ENCODE measurements at regions not wholly inside any gene's neighbourhood (a gene's known extent, or its start where the extent isn't known, plus 50 kb on each side); places are given as distances from the start of the nearest gene placed in this dataset.

DNA sequence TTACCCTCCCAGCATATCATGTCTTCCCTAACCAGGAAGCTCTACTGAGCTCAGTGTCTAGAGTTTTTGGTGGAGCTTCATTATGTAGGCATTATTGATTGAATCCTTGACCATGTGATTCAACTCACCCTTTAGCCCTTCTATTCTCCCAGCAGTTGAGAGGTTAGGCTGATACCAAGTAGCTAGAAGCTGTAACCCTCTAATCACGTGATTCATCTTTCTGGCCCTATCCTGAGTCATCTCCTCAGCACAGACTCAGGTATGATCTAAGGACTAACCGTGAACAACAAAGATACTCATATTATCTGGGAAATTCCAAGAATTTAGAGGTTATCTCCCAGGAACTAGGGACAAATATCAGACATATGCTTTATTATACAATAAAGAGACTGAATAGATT is 625.5 kb downstream of the JRKL start:
- TF ChIP-seq, protein P1, sequence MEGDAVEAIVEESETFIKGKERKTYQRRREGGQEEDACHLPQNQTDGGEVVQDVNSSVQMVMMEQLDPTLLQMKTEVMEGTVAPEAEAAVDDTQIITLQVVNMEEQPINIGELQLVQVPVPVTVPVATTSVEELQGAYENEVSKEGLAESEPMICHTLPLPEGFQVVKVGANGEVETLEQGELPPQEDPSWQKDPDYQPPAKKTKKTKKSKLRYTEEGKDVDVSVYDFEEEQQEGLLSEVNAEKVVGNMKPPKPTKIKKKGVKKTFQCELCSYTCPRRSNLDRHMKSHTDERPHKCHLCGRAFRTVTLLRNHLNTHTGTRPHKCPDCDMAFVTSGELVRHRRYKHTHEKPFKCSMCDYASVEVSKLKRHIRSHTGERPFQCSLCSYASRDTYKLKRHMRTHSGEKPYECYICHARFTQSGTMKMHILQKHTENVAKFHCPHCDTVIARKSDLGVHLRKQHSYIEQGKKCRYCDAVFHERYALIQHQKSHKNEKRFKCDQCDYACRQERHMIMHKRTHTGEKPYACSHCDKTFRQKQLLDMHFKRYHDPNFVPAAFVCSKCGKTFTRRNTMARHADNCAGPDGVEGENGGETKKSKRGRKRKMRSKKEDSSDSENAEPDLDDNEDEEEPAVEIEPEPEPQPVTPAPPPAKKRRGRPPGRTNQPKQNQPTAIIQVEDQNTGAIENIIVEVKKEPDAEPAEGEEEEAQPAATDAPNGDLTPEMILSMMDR (IDR thresholded peaks at IDR 0.05; ENCODE audit: insufficient read depth, low read depth, low read length), result no peak
- DNase-seq (ENCODE audit: low read depth), result no peak
- H3K4me3 ChIP-seq (ENCODE audit: low read depth, low read length), result no peak overlapping the region

DNA sequence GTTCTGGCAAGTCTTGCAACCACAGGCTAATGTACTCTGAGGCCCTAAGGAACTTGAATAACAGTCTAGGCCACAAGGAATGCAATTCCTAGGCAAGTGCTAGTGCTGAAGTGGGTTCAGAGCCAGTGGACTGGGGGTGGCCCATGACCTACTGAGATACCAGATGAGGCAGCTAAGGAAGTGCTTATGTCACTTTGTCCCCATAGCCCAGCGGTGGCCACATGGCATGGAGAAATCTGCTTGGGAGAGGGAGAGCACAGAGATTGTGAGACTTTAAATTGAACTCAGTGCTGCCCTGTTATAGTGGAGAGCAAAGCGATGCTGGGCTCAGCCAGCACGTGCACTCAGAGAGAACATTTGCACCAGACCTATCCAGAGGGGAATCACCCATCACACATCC is 629.5 kb downstream of the JRKL start:
- no peak overlapping the region for H3K4me3 ChIP-seq (ENCODE audit: low read depth, low read length)
- TF ChIP-seq, protein P1 (IDR thresholded peaks at IDR 0.05; ENCODE audit: insufficient read depth, low read depth, low read length), result no peak

DNA sequence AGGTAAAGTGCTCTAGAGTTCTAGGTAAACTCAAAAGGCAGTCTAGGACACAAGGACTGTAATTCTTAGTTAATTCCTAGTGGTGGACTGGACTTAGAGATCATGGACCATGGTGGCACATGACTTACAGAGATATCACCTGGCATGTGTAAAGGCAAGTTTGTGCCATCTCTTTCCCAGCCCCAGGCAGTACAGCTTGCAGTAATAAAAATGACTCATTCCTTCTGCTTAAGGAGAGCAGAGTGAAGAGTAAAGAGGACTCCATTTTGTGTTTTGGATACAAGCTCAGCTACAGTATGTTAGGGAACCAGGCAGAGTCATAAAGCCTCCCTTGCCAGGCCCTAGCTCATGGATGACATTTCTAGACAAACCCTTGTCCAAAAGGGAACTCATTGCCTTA is 629.9 kb downstream of the JRKL start:
- TF ChIP-seq, protein P1 (IDR thresholded peaks at IDR 0.05; ENCODE audit: insufficient read depth, low read depth, low read length), result no peak
- no peak for DNase-seq (ENCODE audit: low read depth)
- no peak overlapping the region for H3K4me3 ChIP-seq (ENCODE audit: low read depth, low read length)

More for the DNA sequence above, 629.5 kb downstream of the JRKL start:
- no peak for DNase-seq (ENCODE audit: low read depth)

DNA sequence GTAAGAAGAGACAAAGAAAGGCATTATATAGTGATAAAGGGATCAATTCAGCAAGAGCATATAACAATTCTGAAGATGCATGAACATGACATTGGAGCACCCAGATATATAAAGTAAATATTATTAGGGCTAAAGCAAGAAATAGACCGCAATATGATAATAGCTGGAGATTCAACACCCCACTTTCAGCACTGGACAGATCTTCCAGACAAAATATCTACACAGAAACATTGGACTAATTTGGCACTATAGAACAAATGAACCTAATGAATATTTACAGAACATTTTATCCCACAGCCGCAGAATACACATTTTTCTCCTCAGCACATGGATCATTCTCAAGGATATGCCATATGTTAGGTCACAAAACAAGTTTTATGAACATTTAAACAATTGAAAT is 633.1 kb downstream of the JRKL start:
- TF ChIP-seq, protein P1 (IDR thresholded peaks at IDR 0.05; ENCODE audit: insufficient read depth, low read depth, low read length), result no peak
- no peak for DNase-seq (ENCODE audit: low read depth)

DNA sequence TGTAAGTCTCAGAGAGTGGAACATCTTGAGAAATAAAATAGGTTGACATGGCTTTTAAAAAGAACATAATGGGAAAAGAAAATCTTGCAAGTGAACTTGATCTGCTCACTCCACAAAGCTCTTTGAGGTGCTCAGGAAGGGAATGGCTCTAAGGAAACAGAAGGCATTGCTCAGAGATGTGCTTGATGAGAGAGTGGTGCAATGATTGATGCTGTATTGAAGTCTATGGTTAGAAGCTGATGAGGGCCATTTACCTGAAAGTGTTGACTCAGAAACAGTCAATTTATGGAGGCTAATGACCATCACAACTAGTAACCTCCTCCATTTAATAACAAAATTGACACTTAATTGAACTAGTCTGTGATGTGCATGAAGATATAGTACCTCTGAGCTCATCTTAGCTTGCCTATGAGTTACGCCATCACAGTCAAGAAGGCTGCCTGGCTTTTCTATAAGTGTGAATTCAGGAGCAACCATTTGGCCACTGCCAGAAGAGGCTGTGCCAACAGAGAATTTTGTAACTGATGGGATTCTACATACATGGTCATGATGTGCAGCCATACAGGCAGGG is 639.1 kb downstream of the JRKL start:
- TF ChIP-seq, protein P1 (IDR thresholded peaks at IDR 0.05; ENCODE audit: insufficient read depth, low read depth, low read length), result no peak
- DNase-seq (ENCODE audit: low read depth), result no peak

More for the DNA sequence above, 633.1 kb downstream of the JRKL start:
- no peak overlapping the region for H3K4me3 ChIP-seq (ENCODE audit: low read depth, low read length)

DNA sequence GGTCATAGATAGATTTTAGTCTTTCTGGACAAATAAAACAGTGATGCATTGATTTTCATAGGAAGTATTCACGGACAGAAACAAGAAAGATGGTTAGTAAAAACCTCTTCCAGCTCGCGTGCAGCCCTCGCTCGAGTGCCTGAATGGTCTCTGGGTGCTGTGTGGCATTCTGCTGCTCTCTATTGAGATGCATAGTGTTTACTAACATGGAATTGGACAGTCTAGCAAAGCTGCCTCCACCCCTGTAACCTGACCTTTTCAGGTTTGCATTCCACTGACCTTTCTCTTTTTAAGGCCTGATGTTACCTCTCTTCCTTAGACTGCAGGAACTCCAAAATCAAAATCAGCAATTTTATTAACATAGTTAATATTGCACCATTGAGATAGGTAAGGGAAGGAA is 643.4 kb downstream of the JRKL start:
- no peak for DNase-seq (ENCODE audit: low read depth)
- H3K4me3 ChIP-seq (ENCODE audit: low read depth, low read length), result no peak overlapping the region
- TF ChIP-seq, protein P1 (IDR thresholded peaks at IDR 0.05; ENCODE audit: insufficient read depth, low read depth, low read length), result no peak

More for the DNA sequence above, 639.1 kb downstream of the JRKL start:
- H3K4me3 ChIP-seq (ENCODE audit: low read depth, low read length), result no peak overlapping the region

DNA sequence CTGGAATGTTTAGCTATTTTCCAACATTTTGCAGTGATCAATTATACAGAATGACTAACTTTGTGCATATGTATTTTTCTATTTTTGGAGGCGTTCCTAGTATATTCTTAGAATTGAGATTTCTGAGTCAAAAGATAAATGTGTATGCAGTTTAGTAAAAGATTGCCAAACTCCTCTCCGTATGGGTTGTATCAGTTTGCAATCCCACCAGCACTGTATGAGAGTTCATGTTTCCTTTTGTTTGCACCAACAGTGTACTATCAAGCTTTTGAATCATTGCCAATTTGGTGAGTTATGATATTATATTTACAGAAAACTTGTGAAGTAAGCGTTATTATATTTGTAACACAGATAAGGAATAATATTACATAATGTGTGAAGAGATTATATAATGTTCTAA is 658.7 kb downstream of the JRKL start:
- DNase-seq (ENCODE audit: low read depth), result no peak
- TF ChIP-seq, protein P1 (IDR thresholded peaks at IDR 0.05; ENCODE audit: insufficient read depth, low read depth, low read length), result no peak
- H3K4me3 ChIP-seq (ENCODE audit: low read depth, low read length), result no peak overlapping the region

Measured in fibroblast of villous mesenchyme (primary cell).